HG02840 (cell line): ENCODE measurements at regions not wholly inside any gene's neighbourhood (a gene's known extent, or its start where the extent isn't known, plus 50 kb on each side); places are given as distances from the start of the nearest gene placed in this dataset.
A peak's percentile ranks its signal among the peaks of the same experiment; 100 is the strongest.

Experiments
- ATAC-seq: cut with Tn5 transposase; IDR thresholded peaks from one replicate; pipeline ENCODE4 v1.9.1; 2021; ENCODE audit warnings: mild to moderate bottlenecking, moderate library complexity, moderate number of reproducible peaks; ENCODE audit not compliant: unreplicated experiment, low FRiP score

DNA sequence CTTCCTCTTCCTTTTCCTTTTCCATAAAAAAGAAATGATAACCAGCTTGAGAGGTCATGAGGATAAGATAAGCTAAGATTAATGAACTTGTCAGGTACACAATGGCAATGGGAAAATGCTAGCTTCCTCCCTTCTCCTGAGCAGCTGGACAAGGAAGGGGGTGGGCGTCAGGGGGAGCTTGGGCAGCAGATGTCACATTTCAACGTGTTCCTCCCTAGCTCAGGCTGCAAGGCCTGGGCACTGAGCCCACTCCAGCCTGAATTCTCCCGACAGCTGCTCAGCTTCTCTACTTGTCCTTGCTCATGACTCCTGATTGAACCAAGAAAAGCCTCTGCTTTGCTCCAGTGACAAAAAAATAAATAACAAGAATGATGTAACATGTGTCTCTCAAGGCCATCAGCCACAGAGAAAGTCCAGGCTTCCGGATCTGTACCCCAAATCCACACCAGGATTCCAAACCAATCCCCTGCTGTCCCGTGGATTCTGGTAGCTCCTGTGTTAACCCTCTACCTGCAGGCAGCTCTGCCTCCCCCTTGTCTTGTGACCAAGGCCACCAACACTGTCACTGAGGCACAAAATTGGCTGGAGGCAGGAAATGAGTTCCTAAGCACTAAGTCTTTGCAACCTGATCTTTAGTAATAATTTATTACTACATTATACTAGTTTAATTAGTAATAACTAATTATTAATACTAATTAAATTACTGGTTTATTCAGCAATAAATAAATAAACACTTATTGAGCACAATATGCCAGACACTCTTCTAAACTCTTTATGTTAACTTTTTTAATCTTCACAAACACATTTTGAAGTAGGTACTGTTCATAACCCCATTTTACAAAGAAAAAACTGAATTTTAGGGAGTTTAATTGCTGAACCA is 146.5 kb downstream of the CCDC34 start:
- ATAC-seq, result no peak

- ATAC-seq, result no peak
Measured at GRCh38 chr11:27215471-27216269, 147.3 kb downstream of the CCDC34 start.

DNA sequence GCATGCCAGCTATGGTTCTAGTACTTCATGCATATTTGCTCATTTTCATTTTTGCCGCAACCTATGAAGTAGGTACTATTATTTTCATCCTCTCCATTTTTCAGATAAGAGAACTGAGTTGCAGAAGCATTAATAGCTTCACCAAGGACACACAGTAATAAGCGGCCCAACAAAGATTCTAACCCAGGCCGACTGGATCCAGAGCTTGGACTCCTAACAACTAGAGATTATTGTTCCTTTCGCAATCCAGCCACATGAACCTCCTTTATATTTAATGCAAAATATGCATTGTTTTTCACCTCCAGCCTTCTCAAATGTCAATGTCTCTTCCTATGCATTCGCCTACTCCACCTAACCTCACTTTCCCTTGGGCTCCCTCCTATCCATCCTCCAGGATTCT is 148.3 kb downstream of the CCDC34 start:
- ATAC-seq, result no peak

DNA sequence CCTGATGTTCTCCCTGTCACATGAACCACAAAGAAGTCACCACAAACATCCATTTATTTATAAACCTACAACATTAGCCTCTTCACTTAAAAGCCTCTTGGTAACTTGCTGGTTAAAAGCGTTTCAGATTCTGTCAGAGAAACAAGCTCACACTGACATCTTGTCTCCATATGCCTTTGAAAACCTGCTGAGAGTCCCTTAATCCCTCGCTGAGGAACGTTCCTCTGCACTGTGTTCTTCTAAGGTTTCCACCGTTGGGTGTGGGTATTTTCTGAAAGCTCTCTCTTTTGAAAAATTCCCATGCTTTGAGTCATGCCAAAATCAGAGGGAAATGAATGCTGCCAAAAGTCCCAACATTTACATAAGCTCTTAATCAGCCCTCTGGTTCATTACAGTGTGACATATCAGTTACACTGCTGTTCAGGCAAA is 149.8 kb downstream of the CCDC34 start:
- ATAC-seq, result no peak

- peak; percentile 45 for ATAC-seq
Measured at GRCh38 chr11:27212248-27212780, 150.7 kb downstream of the CCDC34 start.

GRCh38 chr11:27211370-27212127 is 151.5 kb downstream of the CCDC34 start:
- ATAC-seq, result no peak

DNA sequence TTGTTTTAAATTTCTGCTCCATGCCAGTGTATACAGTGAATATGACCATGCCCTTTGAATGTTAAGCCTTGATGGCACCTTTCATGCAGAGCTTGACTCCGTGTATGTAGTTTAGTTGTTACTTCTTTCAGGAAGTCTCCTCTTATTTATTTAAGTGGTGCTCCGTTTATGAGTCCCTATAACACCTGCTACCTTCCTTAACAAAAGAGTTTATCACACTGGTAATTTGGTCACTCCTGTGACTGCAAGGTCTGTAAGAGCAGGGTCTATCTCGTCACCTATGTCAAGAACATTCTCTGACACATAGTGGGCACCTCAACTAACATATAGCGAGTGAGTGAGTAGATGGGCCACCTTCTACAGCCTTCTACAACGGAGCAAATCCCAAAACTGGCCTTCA is 152.5 kb downstream of the CCDC34 start:
- ATAC-seq, result no peak

GRCh38 chr11:27209562-27210005 is 153.4 kb downstream of the CCDC34 start:
- no peak for ATAC-seq

DNA sequence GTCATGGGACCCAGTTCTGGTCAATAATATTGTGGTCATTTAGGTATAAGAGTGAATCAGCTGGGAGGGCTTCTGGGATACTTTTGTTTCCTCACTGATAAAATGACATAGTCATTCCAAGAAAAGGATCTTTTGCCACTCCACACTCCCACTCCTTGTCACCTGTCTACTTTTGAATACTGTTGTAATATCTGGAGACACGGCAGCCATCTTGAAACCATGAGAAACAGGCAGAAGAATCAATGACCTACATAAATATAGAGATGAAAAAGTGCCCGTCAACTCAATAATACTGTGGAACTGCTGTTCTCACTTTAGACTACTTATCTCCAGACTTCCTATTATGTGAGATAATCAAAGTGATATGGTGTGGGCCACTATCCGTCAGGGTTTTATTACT is 154.2 kb downstream of the CCDC34 start:
- ATAC-seq, result no peak

GRCh38 chr11:27207025-27207650 is 155.9 kb downstream of the CCDC34 start:
- no peak for ATAC-seq

- ATAC-seq, result no peak
Measured at GRCh38 chr11:27205779-27206570, 157.0 kb downstream of the CCDC34 start.

GRCh38 chr11:27205250-27205649 is 157.8 kb downstream of the CCDC34 start:
- ATAC-seq, result no peak

- ATAC-seq, result no peak
Measured at GRCh38 chr11:27204529-27204928, 158.5 kb downstream of the CCDC34 start.

DNA sequence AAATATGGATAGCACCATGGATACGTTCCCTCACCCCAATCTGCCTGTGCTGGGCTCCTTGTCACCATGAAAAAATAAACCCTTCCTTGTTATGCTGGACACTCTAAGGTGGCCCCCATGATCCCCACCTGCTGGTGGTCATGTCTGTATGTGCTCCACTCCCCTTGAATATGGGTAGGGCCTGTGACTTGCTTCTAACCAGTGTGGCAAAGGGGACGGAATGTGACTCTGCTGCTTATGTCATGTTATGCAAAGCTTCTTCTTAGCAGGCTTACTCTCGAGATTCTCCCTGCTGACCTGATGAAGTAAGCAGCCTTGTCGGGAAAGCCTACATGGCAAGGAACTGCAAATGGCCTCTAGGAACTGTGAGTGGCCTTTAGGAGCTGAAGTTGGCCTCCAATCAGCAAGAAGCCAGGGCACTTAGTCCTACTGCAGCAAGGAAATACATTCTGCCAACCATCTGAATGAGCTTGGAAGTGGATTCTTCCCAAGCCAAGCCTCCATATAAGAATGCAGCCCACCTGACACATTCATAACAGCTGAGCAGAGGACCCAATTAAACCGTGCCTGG is 159.9 kb downstream of the CCDC34 start:
- ATAC-seq, result no peak

GRCh38 chr11:27201454-27202302 is 161.1 kb downstream of the BBOX1 start:
- ATAC-seq, result no peak

DNA sequence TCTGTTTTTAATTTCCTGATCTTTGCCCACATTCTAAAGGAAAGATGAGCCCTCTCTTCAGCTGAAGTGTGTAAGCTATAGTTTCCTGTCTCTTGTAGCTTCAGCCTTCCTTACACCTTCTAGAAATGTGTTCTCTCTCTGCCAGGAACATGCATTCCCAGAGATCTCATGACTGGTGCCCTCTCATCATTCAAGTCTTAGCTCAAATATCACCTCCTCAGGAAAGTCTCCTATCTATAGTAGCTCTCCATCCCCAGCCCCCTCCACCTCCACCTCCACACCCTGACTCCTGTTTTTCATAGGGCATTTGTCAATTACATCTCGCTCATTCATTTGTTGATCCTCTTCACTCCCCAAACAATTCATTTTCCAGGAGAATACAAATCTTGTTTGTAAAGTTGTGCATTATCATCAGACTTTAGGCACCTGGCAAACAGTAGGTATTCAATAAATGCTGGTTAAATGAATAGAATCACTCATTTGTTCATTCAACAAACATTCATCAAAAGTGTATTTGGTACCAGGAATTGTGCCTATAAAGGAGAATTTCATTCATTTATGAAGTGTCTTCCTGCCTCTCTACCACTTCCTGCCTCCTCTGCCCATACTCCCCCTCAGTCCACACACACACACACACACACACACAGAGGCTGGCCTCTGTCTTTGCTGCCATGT is 160.3 kb downstream of the BBOX1 start:
- no peak for ATAC-seq

GRCh38 chr11:27196203-27196897 is 155.7 kb downstream of the BBOX1 start:
- no peak for ATAC-seq
